K562 (cell line): ENCODE measurements at regions not wholly inside any gene's neighbourhood (a gene's known extent, or its start where the extent isn't known, plus 50 kb on each side); places are given as distances from the start of the nearest gene placed in this dataset.

Source experiments
- ATAC-seq: fragments of 200-7000 bp; cut with Tn5 transposase; 3 replicates; pipeline ENCODE4 v1.9.1; 2020; ENCODE audit warnings: moderate library complexity
- BruUV-seq: library from RNA; stranded (reverse); fragments of 400-500 nt; replicated peaks from 2 replicates; lab custom pipeline; 2021; lab: Mats Ljungman, UMichigan
- CTCF ChIA-PET: fragments of 300-600 bp; formaldehyde crosslinking; extraction: SDS; loops from one replicate; lab custom pipeline; 2021; ENCODE audit warnings: low intra/inter-chr PET ratio; lab: Yijun Ruan, JAX
- POLR2A ChIA-PET: fragments of 300-600, 350-650 bp; sonication (Branson Sonifier 250); formaldehyde crosslinking; extraction: SDS; loops from one replicate; lab custom pipeline; 2021; ENCODE audit warnings: antibody characterized with exemption, inconsistent platforms; lab: Yijun Ruan, JAX
- DNase-seq, 4 experiments: peaks; one replicate each; pipeline versions ENCODE4 v3.0.0 to v3.0.0-alpha.2; 2011 to 2018; ENCODE audit warnings: low spot score in 3 of 4, mixed read lengths in 3 of 4; ENCODE audit errors: extremely low read depth in 1 of 4
- FAIRE-seq: peaks from 2 replicates; lab custom pipeline; 2011; peaks lifted over from hg19 to GRCh38; lab: Jason Lieb, UNC
- H2AFZ ChIP-seq: 2 replicates; pipeline ENCODE4 v1.6.0; 2011; ENCODE audit warnings: low read depth, low read length, control low read depth, inconsistent platforms
- H3K27ac ChIP-seq: fragments of 200-600 bp; 3 replicates; pipeline ENCODE4 v1.8.0; 2011; ENCODE audit warnings: low read depth, mild to moderate bottlenecking, control low read depth, inconsistent platforms, low read length, moderate library complexity, mixed read lengths; ENCODE audit errors: extremely low read depth
- H3K27me3 ChIP-seq, 2 experiments: fragments of 300-600 bp in 1 of 2; 2 replicates in 1 of 2; 3 replicates in 1 of 2; pipeline versions ENCODE4 v1.6.0 to v1.8.0; 2011; ENCODE audit warnings: inconsistent platforms in 2 of 2, low read length in 2 of 2, mild to moderate bottlenecking in 1 of 2, mixed read lengths in 1 of 2, moderate library complexity in 1 of 2; ENCODE audit not compliant: control insufficient read depth in 2 of 2, insufficient read depth in 2 of 2
- H3K36me3 ChIP-seq: fragments of 300-600 bp; 3 replicates; pipeline ENCODE4 v1.8.0; 2011; ENCODE audit warnings: mild to moderate bottlenecking, low read length, inconsistent platforms; ENCODE audit not compliant: control insufficient read depth, insufficient read depth
- H3K4me1 ChIP-seq, 2 experiments: fragments of 200-600 bp in 1 of 2; replicated peaks in 1 of 2; 2 replicates in 1 of 2; 3 replicates in 1 of 2; pipeline versions ENCODE4 v1.5.1 to v1.8.0; 2011; ENCODE audit warnings: inconsistent platforms in 2 of 2, low read length in 2 of 2, mild to moderate bottlenecking in 1 of 2, mixed read lengths in 1 of 2, moderate library complexity in 1 of 2; ENCODE audit not compliant: control insufficient read depth in 2 of 2, insufficient read depth in 2 of 2
- H3K4me2 ChIP-seq: 2 replicates; pipeline ENCODE4 v1.6.1; 2011; ENCODE audit warnings: low read length, control low read depth, inconsistent platforms, mixed read lengths; ENCODE audit not compliant: insufficient read depth
- H3K4me3 ChIP-seq: fragments of 200-600 bp; sonication (generic), shearing (Covaris generic); 2 replicates; pipeline ENCODE4 v1.5.1; 2016; ENCODE audit warnings: control low read depth, inconsistent platforms
- H3K79me2 ChIP-seq: fragments of 200-600 bp; 3 replicates; pipeline ENCODE4 v1.8.0; 2011; ENCODE audit warnings: low read length, inconsistent platforms; ENCODE audit not compliant: control insufficient read depth, insufficient read depth
- H3K9ac ChIP-seq, 2 experiments: 2 replicates each; pipeline versions ENCODE4 v1.6.0 to v1.6.1; 2011; ENCODE audit warnings: low read depth in 2 of 2, low read length in 2 of 2, control low read depth in 1 of 2, inconsistent platforms in 1 of 2, mild to moderate bottlenecking in 1 of 2, mixed read lengths in 1 of 2; ENCODE audit not compliant: insufficient read depth in 1 of 2
- H3K9me1 ChIP-seq: one replicate; pipeline ENCODE4 v1.6.0; 2011; ENCODE audit warnings: inconsistent platforms, mild to moderate bottlenecking, low read length, moderate library complexity; ENCODE audit not compliant: control insufficient read depth, insufficient read depth
- H3K9me3 ChIP-seq: replicated peaks from 2 replicates; pipeline ENCODE4 v1.5.1; 2011; ENCODE audit warnings: low read depth, low read length, inconsistent platforms; ENCODE audit not compliant: control insufficient read depth, insufficient read depth
- H4K20me1 ChIP-seq: replicated peaks from 2 replicates; pipeline ENCODE4 v1.6.1; 2011; ENCODE audit warnings: low read length, inconsistent platforms, mixed read lengths; ENCODE audit not compliant: control insufficient read depth, insufficient read depth
- DDX20 ChIP-seq: fragments of 450-650 bp; IDR thresholded peaks from 2 replicates; pipeline ENCODE4 v1.6.1; 2016; ENCODE audit warnings: missing genetic modification characterization, low read depth, mild to moderate bottlenecking, missing compliant biosample characterization, moderate library complexity
- ETS2 ChIP-seq: IDR thresholded peaks from 2 replicates; pipeline ENCODE4 v1.6.1; 2016; ENCODE audit warnings: borderline replicate concordance, missing genetic modification characterization, mild to moderate bottlenecking, moderate library complexity, missing compliant biosample characterization; ENCODE audit not compliant: poor library complexity, severe bottlenecking
- KLF1 ChIP-seq: fragments of 450-650 bp; IDR thresholded peaks from 2 replicates; pipeline ENCODE4 v1.6.1; 2016; ENCODE audit warnings: missing genetic modification characterization, missing compliant biosample characterization
- NFE2 ChIP-seq: IDR thresholded peaks from 2 replicates; pipeline ENCODE4 v1.6.1; 2014; ENCODE audit warnings: antibody characterized with exemption, low read depth
- RCOR1 ChIP-seq, 2 experiments: IDR thresholded peaks; 2 replicates each; pipeline ENCODE4 v1.6.1; 2012; ENCODE audit warnings: low read depth in 2 of 2, low read length in 2 of 2, borderline replicate concordance in 1 of 2, improper control_type of control experiment in 1 of 2
- SMARCB1 ChIP-seq: IDR thresholded peaks from 2 replicates; pipeline ENCODE4 v1.6.1; 2011; ENCODE audit warnings: improper control_type of control experiment, low read depth; ENCODE audit not compliant: insufficient read length
- TGIF2 ChIP-seq: sonication (generic); formaldehyde crosslinking; IDR thresholded peaks from 2 replicates; pipeline ENCODE4 v1.8.1; 2022; ENCODE audit warnings: mild to moderate bottlenecking, missing genetic modification reagents, moderate library complexity
- ZBTB17 ChIP-seq: fragments of 450-650 bp; formaldehyde crosslinking; IDR thresholded peaks from 2 replicates; pipeline ENCODE4 v1.4.0; 2020; ENCODE audit warnings: mild to moderate bottlenecking
- ZNF551 ChIP-seq: fragments of 250-450 bp; sonication (Bioruptor Pico); IDR thresholded peaks from 2 replicates; pipeline ENCODE4 v1.5.0; 2021; ENCODE audit warnings: mild to moderate bottlenecking, moderate library complexity
- ZNF75A ChIP-seq: fragments of 450-650 bp; formaldehyde crosslinking; IDR thresholded peaks from 2 replicates; pipeline ENCODE4 v1.4.0; 2020; ENCODE audit warnings: mild to moderate bottlenecking
- ZNF830 ChIP-seq: fragments of 250-450 bp; sonication (Bioruptor Pico); IDR thresholded peaks from 2 replicates; pipeline ENCODE4 v1.5.0; 2021; ENCODE audit warnings: mild to moderate bottlenecking
- in situ Hi-C: fragments of 300-500 bp; cut with MboI; formaldehyde crosslinking; loops from 4 replicates; pipeline ENCODE4 v1.15.0; 2018; ENCODE audit warnings: inconsistent platforms, mixed read lengths
- intact Hi-C: fragments of 100-400 bp; cut with micrococcal nuclease; formaldehyde crosslinking; loops from 2 replicates; pipeline ENCODE4 v1.14.2; 2022
- TF ChIP-seq, protein P1 (sequence below): conservative IDR thresholded peaks from 2 replicates; pipeline ENCODE4 v1.6.1; 2011; ENCODE audit warnings: low read depth, mild to moderate bottlenecking, low read length; ENCODE audit not compliant: control insufficient read depth
- TF ChIP-seq, protein P2 (sequence below): sonication (generic); formaldehyde crosslinking; IDR thresholded peaks from 2 replicates; pipeline ENCODE4 v1.8.1; 2023; ENCODE audit warnings: mild to moderate bottlenecking, missing genetic modification reagents
- TF ChIP-seq, protein P3 (sequence below): fragments of 450-650 bp; IDR thresholded peaks from 2 replicates; pipeline ENCODE4 v1.6.1; 2016; ENCODE audit warnings: borderline replicate concordance
- TF ChIP-seq, protein P4 (sequence below): sonication (generic); formaldehyde crosslinking; IDR thresholded peaks from 2 replicates; pipeline ENCODE4 v1.8.0; 2022; ENCODE audit warnings: missing genetic modification reagents, mild to moderate bottlenecking, borderline replicate concordance

DNA sequence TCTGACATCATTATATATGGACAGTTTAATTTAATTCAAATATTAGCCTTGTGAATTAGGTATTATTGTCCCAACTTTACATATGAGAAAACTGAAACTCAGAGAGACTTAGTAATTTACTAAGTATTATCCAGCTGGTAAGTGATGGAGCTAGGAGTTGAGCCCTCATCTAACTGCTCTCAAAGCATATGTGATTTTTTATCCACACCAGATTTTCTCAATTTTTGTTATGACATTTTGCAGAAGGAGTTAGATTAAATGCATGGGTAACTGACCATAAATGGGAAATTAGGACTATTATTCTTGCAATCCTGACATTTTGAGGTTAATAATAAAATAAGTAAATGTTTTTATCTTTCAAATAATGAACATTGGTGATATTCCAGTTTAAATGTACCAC is 778.3 kb upstream of the SORCS1 start:
- Histone ChIP-seq H4K20me1 (no peaks in the 10 kb centered on the region), H3K4me2 (no peak overlapping the region), H3K4me1 (no peaks in the 10 kb centered on the region), H3K79me2 (no peaks in the 10 kb centered on the region), H3K9me1 (no peaks in the 10 kb centered on the region), H3K27ac (no peak overlapping the region), H3K9ac (no peak overlapping the region), H2AFZ (no peak overlapping the region), H3K4me3 (no peak overlapping the region), H3K36me3 (no peaks in the 10 kb centered on the region), H3K9me3 (no peaks in the 10 kb centered on the region), H3K27me3 (no peaks in the 10 kb centered on the region)
- TF ChIP-seq DDX20 (no peak), ZBTB17 (no peak), ZNF551 (CRISPR knock-in tag) (no peak), ZNF75A (CRISPR knock-in tag) (no peak), TGIF2 (no peak), SMARCB1 (no peak), NFE2 (no peak), RCOR1 (IDR thresholded peaks at IDR 0.05; ENCODE audit: borderline replicate concordance in 1 of 2, low read depth in 2 of 2, low read length in 2 of 2) (no peak), ETS2 (tag) (no peak), KLF1 (tag) (no peak), ZNF830 (CRISPR knock-in tag) (no peak)
- TF ChIP-seq, protein P1, sequence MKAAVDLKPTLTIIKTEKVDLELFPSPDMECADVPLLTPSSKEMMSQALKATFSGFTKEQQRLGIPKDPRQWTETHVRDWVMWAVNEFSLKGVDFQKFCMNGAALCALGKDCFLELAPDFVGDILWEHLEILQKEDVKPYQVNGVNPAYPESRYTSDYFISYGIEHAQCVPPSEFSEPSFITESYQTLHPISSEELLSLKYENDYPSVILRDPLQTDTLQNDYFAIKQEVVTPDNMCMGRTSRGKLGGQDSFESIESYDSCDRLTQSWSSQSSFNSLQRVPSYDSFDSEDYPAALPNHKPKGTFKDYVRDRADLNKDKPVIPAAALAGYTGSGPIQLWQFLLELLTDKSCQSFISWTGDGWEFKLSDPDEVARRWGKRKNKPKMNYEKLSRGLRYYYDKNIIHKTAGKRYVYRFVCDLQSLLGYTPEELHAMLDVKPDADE: no peak
- TF ChIP-seq, protein P2, sequence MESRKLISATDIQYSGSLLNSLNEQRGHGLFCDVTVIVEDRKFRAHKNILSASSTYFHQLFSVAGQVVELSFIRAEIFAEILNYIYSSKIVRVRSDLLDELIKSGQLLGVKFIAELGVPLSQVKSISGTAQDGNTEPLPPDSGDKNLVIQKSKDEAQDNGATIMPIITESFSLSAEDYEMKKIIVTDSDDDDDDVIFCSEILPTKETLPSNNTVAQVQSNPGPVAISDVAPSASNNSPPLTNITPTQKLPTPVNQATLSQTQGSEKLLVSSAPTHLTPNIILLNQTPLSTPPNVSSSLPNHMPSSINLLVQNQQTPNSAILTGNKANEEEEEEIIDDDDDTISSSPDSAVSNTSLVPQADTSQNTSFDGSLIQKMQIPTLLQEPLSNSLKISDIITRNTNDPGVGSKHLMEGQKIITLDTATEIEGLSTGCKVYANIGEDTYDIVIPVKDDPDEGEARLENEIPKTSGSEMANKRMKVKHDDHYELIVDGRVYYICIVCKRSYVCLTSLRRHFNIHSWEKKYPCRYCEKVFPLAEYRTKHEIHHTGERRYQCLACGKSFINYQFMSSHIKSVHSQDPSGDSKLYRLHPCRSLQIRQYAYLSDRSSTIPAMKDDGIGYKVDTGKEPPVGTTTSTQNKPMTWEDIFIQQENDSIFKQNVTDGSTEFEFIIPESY (CRISPR knock-in tag): no peak
- TF ChIP-seq, protein P3, sequence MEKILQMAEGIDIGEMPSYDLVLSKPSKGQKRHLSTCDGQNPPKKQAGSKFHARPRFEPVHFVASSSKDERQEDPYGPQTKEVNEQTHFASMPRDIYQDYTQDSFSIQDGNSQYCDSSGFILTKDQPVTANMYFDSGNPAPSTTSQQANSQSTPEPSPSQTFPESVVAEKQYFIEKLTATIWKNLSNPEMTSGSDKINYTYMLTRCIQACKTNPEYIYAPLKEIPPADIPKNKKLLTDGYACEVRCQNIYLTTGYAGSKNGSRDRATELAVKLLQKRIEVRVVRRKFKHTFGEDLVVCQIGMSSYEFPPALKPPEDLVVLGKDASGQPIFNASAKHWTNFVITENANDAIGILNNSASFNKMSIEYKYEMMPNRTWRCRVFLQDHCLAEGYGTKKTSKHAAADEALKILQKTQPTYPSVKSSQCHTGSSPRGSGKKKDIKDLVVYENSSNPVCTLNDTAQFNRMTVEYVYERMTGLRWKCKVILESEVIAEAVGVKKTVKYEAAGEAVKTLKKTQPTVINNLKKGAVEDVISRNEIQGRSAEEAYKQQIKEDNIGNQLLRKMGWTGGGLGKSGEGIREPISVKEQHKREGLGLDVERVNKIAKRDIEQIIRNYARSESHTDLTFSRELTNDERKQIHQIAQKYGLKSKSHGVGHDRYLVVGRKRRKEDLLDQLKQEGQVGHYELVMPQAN: no peak
- TF ChIP-seq, protein P4, sequence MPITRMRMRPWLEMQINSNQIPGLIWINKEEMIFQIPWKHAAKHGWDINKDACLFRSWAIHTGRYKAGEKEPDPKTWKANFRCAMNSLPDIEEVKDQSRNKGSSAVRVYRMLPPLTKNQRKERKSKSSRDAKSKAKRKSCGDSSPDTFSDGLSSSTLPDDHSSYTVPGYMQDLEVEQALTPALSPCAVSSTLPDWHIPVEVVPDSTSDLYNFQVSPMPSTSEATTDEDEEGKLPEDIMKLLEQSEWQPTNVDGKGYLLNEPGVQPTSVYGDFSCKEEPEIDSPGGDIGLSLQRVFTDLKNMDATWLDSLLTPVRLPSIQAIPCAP: no peak
- FAIRE-seq (no peak), ATAC-seq (no peak), DNase-seq (no peak)
- in situ Hi-C loops (no loop called here), intact Hi-C loops (no loop called here)
- CTCF ChIA-PET: no interaction called here
- POLR2A ChIA-PET: no interaction called here
- BruUV-seq: no TSS peak
